Endothelial cell of umbilical vein (primary cell): ENCODE measurements at regions not wholly inside any gene's neighbourhood (a gene's known extent, or its start where the extent isn't known, plus 50 kb on each side); places are given as distances from the start of the nearest gene placed in this dataset.

Experiments used
- BruUV-seq: library from RNA; stranded (reverse); fragments of 400-500 nt; replicated peaks from 2 replicates; lab custom pipeline; 2021; lab: Mats Ljungman, UMichigan
- CTCF ChIA-PET: fragments of 300-600, 350-600 bp; sonication (Branson Sonifier 250); formaldehyde crosslinking; loops from one replicate; lab custom pipeline; 2021; ENCODE audit warnings: antibody characterized with exemption, inconsistent platforms; lab: Charles Lee
- POLR2A ChIA-PET: fragments of 300-600, 350-600 bp; sonication (Branson Sonifier 250); formaldehyde crosslinking; loops from one replicate; lab custom pipeline; 2021; ENCODE audit warnings: antibody characterized with exemption, inconsistent platforms; lab: Charles Lee
- DNase-seq: peaks from one replicate; pipeline ENCODE4 v3.0.0-alpha.2; 2011; ENCODE audit warnings: low read depth, low spot score
- FAIRE-seq: peaks from 2 replicates; lab custom pipeline; 2011; peaks lifted over from hg19 to GRCh38; lab: Jason Lieb, UNC
- H2AFZ ChIP-seq: 2 replicates; pipeline ENCODE4 v1.6.0; 2012; ENCODE audit warnings: low read depth, low read length, control low read depth, inconsistent platforms
- H3K27ac ChIP-seq: 2 replicates; pipeline ENCODE4 v1.5.1; 2011; ENCODE audit warnings: low read depth, mild to moderate bottlenecking, control low read depth, low read length, moderate library complexity; ENCODE audit not compliant: insufficient read depth
- H3K27me3 ChIP-seq, 2 experiments: 2 replicates each; pipeline versions ENCODE4 v1.6.0 to v1.6.1; 2011; ENCODE audit warnings: low read length in 2 of 2, mixed read lengths in 1 of 2; ENCODE audit not compliant: control insufficient read depth in 2 of 2, insufficient read depth in 2 of 2
- H3K36me3 ChIP-seq, 2 experiments: 2 replicates in 1 of 2; 3 replicates in 1 of 2; pipeline ENCODE4 v1.5.1; 2011; ENCODE audit warnings: low read length in 2 of 2, mild to moderate bottlenecking in 1 of 2, moderate library complexity in 1 of 2; ENCODE audit not compliant: control insufficient read depth in 2 of 2, insufficient read depth in 2 of 2; ENCODE audit errors: extremely low read depth in 1 of 2
- H3K4me1 ChIP-seq: 3 replicates; pipeline ENCODE4 v1.5.1; 2011; ENCODE audit warnings: mild to moderate bottlenecking, low read length; ENCODE audit not compliant: control insufficient read depth, insufficient read depth; ENCODE audit errors: extremely low read depth
- H3K4me2 ChIP-seq: 2 replicates; pipeline ENCODE4 v1.6.1; 2011; ENCODE audit warnings: low read length, control low read depth, mixed read lengths; ENCODE audit not compliant: insufficient read depth
- H3K4me3 ChIP-seq, 3 experiments: fragments of 200-600 bp in 1 of 3; sonication (generic), shearing (Covaris generic) in 1 of 3; replicated peaks in 1 of 3; 2 replicates each; pipeline ENCODE4 v1.5.1; 2011 to 2016; ENCODE audit warnings: control low read depth in 3 of 3, low read length in 3 of 3, mild to moderate bottlenecking in 2 of 3, inconsistent platforms in 1 of 3, low read depth in 1 of 3, moderate library complexity in 1 of 3; ENCODE audit not compliant: insufficient read depth in 1 of 3
- H3K79me2 ChIP-seq: 2 replicates; pipeline ENCODE4 v1.6.0; 2012; ENCODE audit warnings: low read length, inconsistent platforms; ENCODE audit not compliant: control insufficient read depth, insufficient read depth
- H3K9ac ChIP-seq: replicated peaks from 2 replicates; pipeline ENCODE3; 2011; ENCODE audit warnings: low read length, control low read depth; ENCODE audit not compliant: insufficient read depth; ENCODE audit errors: extremely low read depth
- H3K9me1 ChIP-seq: replicated peaks from 3 replicates; pipeline ENCODE4 v1.6.0; 2011; ENCODE audit warnings: mild to moderate bottlenecking, low read length; ENCODE audit not compliant: control insufficient read depth, insufficient read depth; ENCODE audit errors: extremely low read depth
- H3K9me3 ChIP-seq: replicated peaks from 2 replicates; pipeline ENCODE4 v1.5.1; 2012; ENCODE audit warnings: low read length, inconsistent platforms; ENCODE audit not compliant: control insufficient read depth, insufficient read depth
- H4K20me1 ChIP-seq: replicated peaks from 2 replicates; pipeline ENCODE3; 2011; ENCODE audit warnings: mild to moderate bottlenecking, low read length; ENCODE audit not compliant: control insufficient read depth, insufficient read depth; ENCODE audit errors: extremely low read depth
- EZH2 ChIP-seq: IDR thresholded peaks from 2 replicates; pipeline ENCODE4 v1.6.1; 2012; ENCODE audit warnings: borderline replicate concordance, low read depth, mild to moderate bottlenecking, moderate library complexity, low read length, inconsistent platforms; ENCODE audit not compliant: severe bottlenecking
- FOS ChIP-seq: IDR thresholded peaks from 2 replicates; pipeline ENCODE4 v1.6.1; 2011; ENCODE audit warnings: mild to moderate bottlenecking, low read length, moderate library complexity, borderline replicate concordance; ENCODE audit not compliant: insufficient read depth
- GATA2 ChIP-seq: IDR thresholded peaks from 2 replicates; pipeline ENCODE4 v1.7.0; 2011; ENCODE audit warnings: low read depth, mild to moderate bottlenecking, moderate library complexity, mixed read lengths, low read length; ENCODE audit not compliant: insufficient read length, insufficient read depth
- JUN ChIP-seq: IDR thresholded peaks from 2 replicates; pipeline ENCODE4 v1.6.1; 2011; ENCODE audit warnings: borderline replicate concordance, low read depth; ENCODE audit not compliant: insufficient read length, insufficient read depth
- MYC ChIP-seq: IDR thresholded peaks from one replicate; pipeline ENCODE4 v1.6.1; 2011; ENCODE audit warnings: mild to moderate bottlenecking, low read depth, low read length
- POLR2A ChIP-seq: IDR thresholded peaks from 2 replicates; pipeline ENCODE4 v1.6.1; 2012; ENCODE audit warnings: low read depth, mild to moderate bottlenecking, control low read depth, low read length
- POLR2AphosphoS5 ChIP-seq: IDR thresholded peaks from 2 replicates; pipeline ENCODE4 v1.6.1; 2012; ENCODE audit warnings: low read depth, mild to moderate bottlenecking, control low read depth, low read length, moderate library complexity; ENCODE audit not compliant: insufficient read depth
- dilution Hi-C: fragments of 300-500 bp; cut with MboI; formaldehyde crosslinking; loops from one replicate; pipeline ENCODE4 v1.15.0; 2019; ENCODE audit warnings: low sequenced_read_pairs; ENCODE audit not compliant: extremely low pct_ligation_motif_present
- intact Hi-C: fragments of 100-400 bp; cut with micrococcal nuclease; formaldehyde crosslinking; loops from one replicate; pipeline ENCODE4 v1.10.0; 2022
- TF ChIP-seq, protein P1 (sequence below), 2 donors: IDR thresholded peaks; 1 replicate in 1 of 2; 2 replicates in 1 of 2; pipeline ENCODE4 v1.5.1; 2011; ENCODE audit warnings: low read length in 2 of 2, mild to moderate bottlenecking in 2 of 2, moderate library complexity in 2 of 2, control low read depth in 1 of 2, inconsistent platforms in 1 of 2, low read depth in 1 of 2; ENCODE audit not compliant: insufficient read depth in 1 of 2; ENCODE audit errors: extremely low read depth in 1 of 2
- TF ChIP-seq, protein P2 (sequence below): IDR thresholded peaks from 2 replicates; pipeline ENCODE4 v1.6.1; 2011; ENCODE audit not compliant: insufficient read depth, insufficient read length

DNA sequence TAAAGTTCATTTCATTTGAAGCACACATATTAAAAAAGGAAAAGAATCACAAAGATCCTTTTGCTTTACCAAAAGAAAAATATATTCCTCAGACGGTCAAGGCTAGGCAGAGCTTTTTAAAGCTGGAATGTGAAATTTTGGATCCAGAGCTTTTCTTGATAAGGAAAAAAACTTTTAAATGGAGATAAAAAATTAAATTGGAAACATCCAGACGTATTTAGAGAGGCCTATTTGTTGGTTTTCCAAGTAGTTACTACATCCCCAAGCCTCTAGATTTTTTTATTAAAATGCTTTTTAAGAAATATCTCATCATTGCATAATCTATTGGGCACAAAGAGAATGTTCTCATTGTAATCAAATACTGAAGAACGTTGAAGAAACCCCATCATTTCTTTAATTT is 385.7 kb upstream of the CITED2 start:
- Histone ChIP-seq H3K4me2 (no peak overlapping the region), H3K27me3 (no peaks in the 10 kb centered on the region), H3K27ac (no peak overlapping the region), H3K9ac (no peak overlapping the region), H3K9me1 (no peaks in the 10 kb centered on the region), H2AFZ (no peak overlapping the region), H3K4me1 (peaks cover 31% of the 10 kb centered on the region), H3K36me3 (no peaks in the 10 kb centered on the region), H4K20me1 (no peaks in the 10 kb centered on the region), H3K79me2 (no peaks in the 10 kb centered on the region), H3K4me3 (no peak overlapping the region), H3K9me3 (no peaks in the 10 kb centered on the region)
- intact Hi-C loops = loop anchor here (5.0 kb wide), 3 partner anchors 122 to 1802 kb away; no protein-coding TSS in a partner anchor
- ChIA-PET POLR2A (no interaction called here), CTCF (interaction anchor here (1.1 kb wide), 1 partner anchor 11 kb away, joined by 3 read pairs; no protein-coding TSS in a partner anchor)
- DNase-seq (no peak), FAIRE-seq (no peak)
- no TSS peak for BruUV-seq
- TF ChIP-seq JUN (no peak), GATA2 (no peak), EZH2 (no peak), POLR2AphosphoS5 (no peak), POLR2A (no peak), FOS (no peak), MYC (no peak)
- TF ChIP-seq, protein P1, sequence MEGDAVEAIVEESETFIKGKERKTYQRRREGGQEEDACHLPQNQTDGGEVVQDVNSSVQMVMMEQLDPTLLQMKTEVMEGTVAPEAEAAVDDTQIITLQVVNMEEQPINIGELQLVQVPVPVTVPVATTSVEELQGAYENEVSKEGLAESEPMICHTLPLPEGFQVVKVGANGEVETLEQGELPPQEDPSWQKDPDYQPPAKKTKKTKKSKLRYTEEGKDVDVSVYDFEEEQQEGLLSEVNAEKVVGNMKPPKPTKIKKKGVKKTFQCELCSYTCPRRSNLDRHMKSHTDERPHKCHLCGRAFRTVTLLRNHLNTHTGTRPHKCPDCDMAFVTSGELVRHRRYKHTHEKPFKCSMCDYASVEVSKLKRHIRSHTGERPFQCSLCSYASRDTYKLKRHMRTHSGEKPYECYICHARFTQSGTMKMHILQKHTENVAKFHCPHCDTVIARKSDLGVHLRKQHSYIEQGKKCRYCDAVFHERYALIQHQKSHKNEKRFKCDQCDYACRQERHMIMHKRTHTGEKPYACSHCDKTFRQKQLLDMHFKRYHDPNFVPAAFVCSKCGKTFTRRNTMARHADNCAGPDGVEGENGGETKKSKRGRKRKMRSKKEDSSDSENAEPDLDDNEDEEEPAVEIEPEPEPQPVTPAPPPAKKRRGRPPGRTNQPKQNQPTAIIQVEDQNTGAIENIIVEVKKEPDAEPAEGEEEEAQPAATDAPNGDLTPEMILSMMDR (IDR thresholded peaks at IDR 0.05; ENCODE audit: extremely low read depth in 1 of 2, insufficient read depth in 1 of 2, low read depth in 1 of 2, low read length in 2 of 2) = no peak
- TF ChIP-seq, protein P2, sequence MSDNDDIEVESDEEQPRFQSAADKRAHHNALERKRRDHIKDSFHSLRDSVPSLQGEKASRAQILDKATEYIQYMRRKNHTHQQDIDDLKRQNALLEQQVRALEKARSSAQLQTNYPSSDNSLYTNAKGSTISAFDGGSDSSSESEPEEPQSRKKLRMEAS = no peak
- dilution Hi-C loops = no loop called here
